ENCODE measurements at regions not wholly inside any gene's neighbourhood (a gene's known extent, or its start where the extent isn't known, plus 50 kb on each side); places are given as distances from the start of the nearest gene placed in this dataset.

- H2AFZ ChIP-seq (ENCODE audit: low read length): no peak overlapping the region
- H3K9me3 ChIP-seq (replicated peaks in 1 of 2; ENCODE audit: control insufficient read depth in 2 of 2, insufficient read depth in 1 of 2, low read depth in 1 of 2, low read length in 2 of 2): no peaks in the 10 kb centered on the region
- H3K14ac ChIP-seq (ENCODE audit: low read length): no peak overlapping the region
- no peak overlapping the region for H3K18ac ChIP-seq (ENCODE audit: low read length)
- no peak overlapping the region for H3K23ac ChIP-seq (ENCODE audit: low read depth, low read length, poor library complexity)
- H3K36me3 ChIP-seq (replicated peaks in 1 of 2; ENCODE audit: control insufficient read depth in 2 of 2, insufficient read depth in 2 of 2, low read length in 2 of 2): no peaks in the 10 kb centered on the region
- H4K8ac ChIP-seq (ENCODE audit: low read depth, low read length): no peak overlapping the region
- no CpG with 5 or more reads among the region's 3 CpGs for WGBS, 2 donors (ENCODE audit: extremely low coverage in 2 of 2, insufficient read length in 2 of 2, insufficient replicate concordance in 1 of 2)
- H3K79me1 ChIP-seq (ENCODE audit: low read depth, low read length): no peaks in the 10 kb centered on the region
- no peak overlapping the region for H3K9ac ChIP-seq (ENCODE audit: low read depth, low read length, poor library complexity)
- no peak for DNase-seq (ENCODE audit: low spot score)
- no peak overlapping the region for H3K4me3 ChIP-seq (ENCODE audit: low read length in 2 of 2)
- peaks cover 0 to 3% of the 10 kb centered on the region in 2 donors for H3K4me1 ChIP-seq (ENCODE audit: control insufficient read depth in 2 of 2, insufficient read depth in 1 of 2, low read depth in 1 of 2, low read length in 2 of 2)
- H2AK5ac ChIP-seq (ENCODE audit: low read depth, low read length): no peak overlapping the region
- H2BK12ac ChIP-seq (ENCODE audit: low read length): no peak overlapping the region
- no peak overlapping the region for H2BK5ac ChIP-seq (ENCODE audit: low read length)
- H4K91ac ChIP-seq (ENCODE audit: low read depth, low read length, poor library complexity): no peak overlapping the region
- H2BK15ac ChIP-seq (ENCODE audit: low read length): no peak overlapping the region
- no peak overlapping the region for H3K4me2 ChIP-seq (ENCODE audit: insufficient read depth, low read length, poor library complexity, severe bottlenecking)
- no peak overlapping the region for H3K4ac ChIP-seq (ENCODE audit: low read length)
- no peak overlapping the region for H3K27ac ChIP-seq (replicated peaks; ENCODE audit: low read length)
- H2BK120ac ChIP-seq (ENCODE audit: low read depth, low read length): no peak overlapping the region
- no peaks in the 10 kb centered on the region for H3K27me3 ChIP-seq (ENCODE audit: control insufficient read depth in 3 of 3, insufficient read depth in 3 of 3, low read depth in 1 of 3, low read length in 3 of 3)
Measured at GRCh38 chr18:41311571-41312547, 643.2 kb upstream of the PIK3C3 start.

- Histone ChIP-seq H4K91ac (ENCODE audit: low read depth, low read length, poor library complexity) (no peak overlapping the region), H3K9me3 (replicated peaks in 1 of 2; ENCODE audit: control insufficient read depth in 2 of 2, insufficient read depth in 1 of 2, low read depth in 1 of 2, low read length in 2 of 2) (no peaks in the 10 kb centered on the region), H3K23ac (ENCODE audit: low read depth, low read length, poor library complexity) (no peak overlapping the region), H3K9ac (ENCODE audit: low read depth, low read length, poor library complexity) (no peak overlapping the region), H3K4me3 (ENCODE audit: low read length in 2 of 2) (no peak overlapping the region), H2BK120ac (ENCODE audit: low read depth, low read length) (no peak overlapping the region), H3K36me3 (replicated peaks in 1 of 2; ENCODE audit: control insufficient read depth in 2 of 2, insufficient read depth in 2 of 2, low read length in 2 of 2) (no peaks in the 10 kb centered on the region), H2BK12ac (ENCODE audit: low read length) (no peak overlapping the region), H2BK5ac (ENCODE audit: low read length) (no peak overlapping the region), H2BK15ac (ENCODE audit: low read length) (no peak overlapping the region), H3K4me2 (ENCODE audit: insufficient read depth, low read length, poor library complexity, severe bottlenecking) (no peak overlapping the region), H2AFZ (ENCODE audit: low read length) (no peak overlapping the region), H4K8ac (ENCODE audit: low read depth, low read length) (no peak overlapping the region), H3K27ac (replicated peaks; ENCODE audit: low read length) (no peak overlapping the region), H3K4me1 (ENCODE audit: control insufficient read depth in 2 of 2, insufficient read depth in 1 of 2, low read depth in 1 of 2, low read length in 2 of 2) (no peaks in the 10 kb centered on the region), H3K14ac (ENCODE audit: low read length) (no peak overlapping the region), H3K79me1 (ENCODE audit: low read depth, low read length) (no peaks in the 10 kb centered on the region), H3K18ac (ENCODE audit: low read length) (no peak overlapping the region), H2AK5ac (ENCODE audit: low read depth, low read length) (no peak overlapping the region), H3K4ac (ENCODE audit: low read length) (no peak overlapping the region), H3K27me3 (ENCODE audit: control insufficient read depth in 3 of 3, insufficient read depth in 3 of 3, low read depth in 1 of 3, low read length in 3 of 3) (no peaks in the 10 kb centered on the region)
- no peak for DNase-seq (ENCODE audit: low spot score)
- WGBS, 2 donors (ENCODE audit: extremely low coverage in 2 of 2, insufficient read length in 2 of 2, insufficient replicate concordance in 1 of 2): no CpG with 5 or more reads among the region's 5 CpGs
Measured at GRCh38 chr18:41297740-41298139, 657.3 kb upstream of the PIK3C3 start.

GRCh38 chr18:41269294-41269693 is 685.7 kb upstream of the PIK3C3 start:
- H3K79me1 ChIP-seq (ENCODE audit: low read depth, low read length): no peaks in the 10 kb centered on the region
- no peak overlapping the region for H3K4ac ChIP-seq (ENCODE audit: low read length)
- no peak overlapping the region for H3K23ac ChIP-seq (ENCODE audit: low read depth, low read length, poor library complexity)
- no peak overlapping the region for H3K4me3 ChIP-seq (ENCODE audit: low read length in 2 of 2)
- H4K8ac ChIP-seq (ENCODE audit: low read depth, low read length): no peak overlapping the region
- no peaks in the 10 kb centered on the region for H3K9me3 ChIP-seq (replicated peaks in 1 of 2; ENCODE audit: control insufficient read depth in 2 of 2, insufficient read depth in 1 of 2, low read depth in 1 of 2, low read length in 2 of 2)
- no peak overlapping the region for H4K91ac ChIP-seq (ENCODE audit: low read depth, low read length, poor library complexity)
- no peak overlapping the region for H2AFZ ChIP-seq (ENCODE audit: low read length)
- no peak for DNase-seq (ENCODE audit: low spot score)
- no peaks in the 10 kb centered on the region for H3K27me3 ChIP-seq (ENCODE audit: control insufficient read depth in 3 of 3, insufficient read depth in 3 of 3, low read depth in 1 of 3, low read length in 3 of 3)
- H2BK5ac ChIP-seq (ENCODE audit: low read length): no peak overlapping the region
- H2BK120ac ChIP-seq (ENCODE audit: low read depth, low read length): no peak overlapping the region
- no CpG with 5 or more reads among the region's 6 CpGs for WGBS, 2 donors (ENCODE audit: extremely low coverage in 2 of 2, insufficient read length in 2 of 2, insufficient replicate concordance in 1 of 2)
- no peak overlapping the region for H2BK15ac ChIP-seq (ENCODE audit: low read length)
- no peak overlapping the region for H3K18ac ChIP-seq (ENCODE audit: low read length)
- no peak overlapping the region for H2BK12ac ChIP-seq (ENCODE audit: low read length)
- H3K4me2 ChIP-seq (ENCODE audit: insufficient read depth, low read length, poor library complexity, severe bottlenecking): no peak overlapping the region
- H3K36me3 ChIP-seq (replicated peaks in 1 of 2; ENCODE audit: control insufficient read depth in 2 of 2, insufficient read depth in 2 of 2, low read length in 2 of 2): no peaks in the 10 kb centered on the region
- no peak overlapping the region for H3K9ac ChIP-seq (ENCODE audit: low read depth, low read length, poor library complexity)
- no peak overlapping the region for H3K27ac ChIP-seq (replicated peaks; ENCODE audit: low read length)
- H2AK5ac ChIP-seq (ENCODE audit: low read depth, low read length): no peak overlapping the region
- H3K14ac ChIP-seq (ENCODE audit: low read length): no peak overlapping the region
- peaks cover 3 to 4% of the 10 kb centered on the region in 2 donors for H3K4me1 ChIP-seq (ENCODE audit: control insufficient read depth in 2 of 2, insufficient read depth in 1 of 2, low read depth in 1 of 2, low read length in 2 of 2)

GRCh38 chr18:41268271-41268670 is 686.8 kb upstream of the PIK3C3 start:
- no peak overlapping the region for H2AK5ac ChIP-seq (ENCODE audit: low read depth, low read length)
- H3K9me3 ChIP-seq (replicated peaks in 1 of 2; ENCODE audit: control insufficient read depth in 2 of 2, insufficient read depth in 1 of 2, low read depth in 1 of 2, low read length in 2 of 2): no peaks in the 10 kb centered on the region
- H2BK15ac ChIP-seq (ENCODE audit: low read length): no peak overlapping the region
- no peak overlapping the region for H3K14ac ChIP-seq (ENCODE audit: low read length)
- no peak for DNase-seq (ENCODE audit: low spot score)
- no peak overlapping the region for H3K4ac ChIP-seq (ENCODE audit: low read length)
- no peak overlapping the region for H3K23ac ChIP-seq (ENCODE audit: low read depth, low read length, poor library complexity)
- no CpG with 5 or more reads among the region's 2 CpGs for WGBS, 2 donors (ENCODE audit: extremely low coverage in 2 of 2, insufficient read length in 2 of 2, insufficient replicate concordance in 1 of 2)
- H3K27ac ChIP-seq (replicated peaks; ENCODE audit: low read length): no peak overlapping the region
- no peaks in the 10 kb centered on the region for H3K27me3 ChIP-seq (ENCODE audit: control insufficient read depth in 3 of 3, insufficient read depth in 3 of 3, low read depth in 1 of 3, low read length in 3 of 3)
- no peaks in the 10 kb centered on the region for H3K36me3 ChIP-seq (replicated peaks in 1 of 2; ENCODE audit: control insufficient read depth in 2 of 2, insufficient read depth in 2 of 2, low read length in 2 of 2)
- H2BK120ac ChIP-seq (ENCODE audit: low read depth, low read length): no peak overlapping the region
- H2BK5ac ChIP-seq (ENCODE audit: low read length): no peak overlapping the region
- H2BK12ac ChIP-seq (ENCODE audit: low read length): no peak overlapping the region
- H3K18ac ChIP-seq (ENCODE audit: low read length): no peak overlapping the region
- H3K9ac ChIP-seq (ENCODE audit: low read depth, low read length, poor library complexity): no peak overlapping the region
- H2AFZ ChIP-seq (ENCODE audit: low read length): no peak overlapping the region
- H4K91ac ChIP-seq (ENCODE audit: low read depth, low read length, poor library complexity): no peak overlapping the region
- no peaks in the 10 kb centered on the region for H3K79me1 ChIP-seq (ENCODE audit: low read depth, low read length)
- no peak overlapping the region for H3K4me3 ChIP-seq (ENCODE audit: low read length in 2 of 2)
- H3K4me1 ChIP-seq (ENCODE audit: control insufficient read depth in 2 of 2, insufficient read depth in 1 of 2, low read depth in 1 of 2, low read length in 2 of 2): peaks cover 3 to 4% of the 10 kb centered on the region in 2 donors
- H3K4me2 ChIP-seq (ENCODE audit: insufficient read depth, low read length, poor library complexity, severe bottlenecking): no peak overlapping the region
- no peak overlapping the region for H4K8ac ChIP-seq (ENCODE audit: low read depth, low read length)

Data from neuronal stem cell (in vitro differentiated cells).